Keratinocyte (primary cell): ENCODE measurements at regions not wholly inside any gene's neighbourhood (a gene's known extent, or its start where the extent isn't known, plus 50 kb on each side); places are given as distances from the start of the nearest gene placed in this dataset.

Source experiments
- CTCF ChIP-seq, 3 experiments: IDR thresholded peaks in 1 of 3; conservative IDR thresholded peaks in 1 of 3; optimal IDR thresholded peaks in 1 of 3; 2 replicates in 2 of 3; 3 replicates in 1 of 3; pipeline versions ENCODE3 to v1.5.1; 2011; ENCODE audit warnings: low read length in 3 of 3, mild to moderate bottlenecking in 3 of 3, moderate library complexity in 2 of 3, control low read depth in 1 of 3, inconsistent platforms in 1 of 3; ENCODE audit not compliant: insufficient read depth in 2 of 3; ENCODE audit errors: extremely low read depth in 1 of 3
- EZH2 ChIP-seq: IDR thresholded peaks from one replicate; pipeline ENCODE4 v1.6.1; 2012; ENCODE audit warnings: inconsistent platforms, mild to moderate bottlenecking, low read length, moderate library complexity

GRCh38 chr1:5390504-5390903 is 601.7 kb downstream of the NPHP4 start:
- TF ChIP-seq CTCF (optimal IDR thresholded peaks at IDR 0.05 in 1 of 3, IDR thresholded peaks at IDR 0.05 in 1 of 3, conservative IDR thresholded peaks at IDR 0.05 in 1 of 3; ENCODE audit: extremely low read depth in 1 of 3, insufficient read depth in 2 of 3, low read length in 3 of 3) (no peak), EZH2 (no peak)
